HG02623 (cell line): ENCODE measurements at regions not wholly inside any gene's neighbourhood (a gene's known extent, or its start where the extent isn't known, plus 50 kb on each side); places are given as distances from the start of the nearest gene placed in this dataset.
"Not testable (repeated sequence)": the region's sequence is repeated elsewhere in the genome, so short reads cannot be mapped to it uniquely, and the experiment has no call there.

Source experiments
- ATAC-seq: cut with Tn5 transposase; IDR thresholded peaks from one replicate; pipeline ENCODE4 v1.9.1; 2021; ENCODE audit warnings: moderate library complexity; ENCODE audit not compliant: unreplicated experiment

DNA sequence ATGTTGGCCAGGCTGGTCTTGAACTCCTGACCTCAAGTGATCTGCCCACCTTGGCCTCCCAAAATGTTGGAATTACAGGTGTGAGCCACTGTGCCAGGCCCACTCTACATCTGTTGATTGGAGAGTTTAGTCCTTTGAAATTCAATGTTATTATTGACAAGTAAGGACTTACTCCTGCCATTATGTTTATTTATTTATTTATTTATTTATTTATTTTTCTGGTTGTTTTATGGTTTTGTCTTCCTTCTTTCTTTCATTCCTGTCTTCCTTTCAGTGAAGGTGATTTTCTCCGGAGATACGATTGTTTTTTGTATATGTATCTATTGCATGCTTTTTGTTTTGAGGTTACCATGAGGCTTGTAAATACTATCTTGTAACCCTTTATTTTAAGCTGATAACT, 602.6 kb downstream of the EPM2A start:
- no peak for ATAC-seq

DNA sequence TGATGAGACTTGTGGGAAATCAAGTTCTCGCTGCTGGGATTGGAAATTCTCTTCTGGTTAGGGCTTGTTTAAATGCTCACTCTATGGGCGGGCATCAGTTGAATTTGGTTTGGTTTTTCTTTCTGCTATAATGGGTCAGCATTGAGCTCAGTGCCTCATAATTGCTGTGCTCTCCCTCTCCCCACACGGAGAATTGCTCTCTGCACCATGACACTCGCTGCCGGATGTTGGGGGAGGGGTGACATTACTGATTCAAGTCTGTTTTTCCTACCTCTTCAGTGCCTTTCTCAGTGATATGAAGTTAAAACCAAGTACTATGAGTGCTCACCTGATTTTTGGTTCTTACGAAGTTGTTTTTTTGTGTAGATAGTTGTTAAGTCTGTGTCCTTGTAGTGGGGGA, 599.6 kb downstream of the EPM2A start:
- no peak for ATAC-seq

DNA sequence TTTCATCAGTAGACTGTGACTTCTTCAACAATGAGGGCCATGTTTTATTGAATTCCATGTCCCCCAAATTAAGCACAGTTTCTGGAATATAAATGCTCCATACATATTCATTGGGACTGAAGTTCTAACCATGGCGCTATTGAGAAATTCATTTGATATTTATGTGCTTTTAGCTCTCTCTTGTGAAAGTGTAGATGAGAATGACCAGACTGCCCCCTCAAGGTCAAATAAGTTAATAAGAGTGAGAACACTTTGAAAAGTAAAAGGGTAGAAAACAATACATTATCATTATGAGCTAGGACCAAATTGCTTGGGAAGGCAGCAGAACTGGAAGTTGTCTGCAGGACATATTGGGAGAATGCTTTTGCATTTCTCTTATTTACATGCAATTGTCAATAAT, 597.9 kb downstream of the EPM2A start:
- no peak for ATAC-seq

DNA sequence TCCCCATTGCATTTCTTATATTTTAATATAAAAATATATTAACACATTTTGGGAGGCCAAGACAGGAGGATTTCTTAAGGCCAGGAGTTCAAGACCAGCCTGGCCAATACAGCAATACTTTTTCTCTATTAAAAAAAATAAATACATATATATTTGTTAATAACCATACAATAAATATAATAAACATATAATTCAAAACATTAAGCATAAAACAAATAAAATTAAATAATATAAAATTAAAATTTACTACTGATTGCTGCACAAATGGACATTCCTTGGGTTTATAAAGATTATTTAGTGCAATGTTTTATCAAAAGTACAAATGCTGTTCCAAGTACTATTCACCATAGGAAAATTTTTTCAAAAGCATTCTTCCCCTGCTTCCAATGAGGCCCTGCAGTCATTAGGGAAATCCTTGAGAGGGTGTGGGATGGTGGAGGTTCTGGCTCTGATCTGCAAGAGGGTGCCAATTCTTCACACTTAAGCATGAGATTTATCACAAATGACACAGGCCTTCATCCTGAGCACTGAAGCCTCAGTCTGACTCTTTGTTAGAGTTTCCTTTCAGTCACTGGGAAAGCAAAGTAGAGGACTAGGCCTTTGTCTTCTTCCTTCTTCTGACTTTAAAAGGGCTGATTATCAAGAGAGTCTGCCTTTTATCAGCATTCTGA, 596.7 kb downstream of the EPM2A start:
- no peak for ATAC-seq

DNA sequence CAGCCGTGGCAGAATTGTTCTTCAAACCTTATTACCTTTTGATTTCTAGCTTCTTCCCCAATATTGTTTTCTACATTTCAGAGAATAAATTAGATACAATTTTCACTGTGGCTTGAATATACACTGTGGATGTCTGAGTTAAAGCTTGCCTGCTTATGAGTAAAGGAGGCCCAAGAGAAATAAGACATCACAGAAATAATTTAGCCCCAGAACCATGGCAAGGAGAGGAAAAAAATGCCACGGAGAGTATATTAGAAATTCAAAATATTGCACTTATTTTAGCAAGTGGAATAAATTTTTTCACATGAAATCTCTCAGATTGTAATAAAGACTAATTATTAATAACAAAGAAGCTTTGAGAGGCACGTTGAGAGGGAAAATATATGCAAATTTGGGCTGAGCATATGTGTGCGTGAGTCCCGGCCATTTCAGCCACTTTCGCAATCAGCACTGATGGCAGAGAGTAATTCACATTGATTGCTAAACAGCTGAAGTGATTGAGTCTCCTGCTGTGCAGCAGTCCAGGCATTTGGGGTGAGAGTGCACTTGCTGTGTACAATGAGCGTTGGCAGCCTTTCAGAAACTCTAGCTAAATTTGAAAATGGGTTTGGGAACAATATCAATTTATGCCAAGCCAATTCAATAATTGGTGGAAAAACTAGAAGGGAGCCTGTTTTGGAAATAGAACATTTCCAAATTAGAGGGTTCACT, 596.0 kb downstream of the EPM2A start:
- no peak for ATAC-seq

DNA sequence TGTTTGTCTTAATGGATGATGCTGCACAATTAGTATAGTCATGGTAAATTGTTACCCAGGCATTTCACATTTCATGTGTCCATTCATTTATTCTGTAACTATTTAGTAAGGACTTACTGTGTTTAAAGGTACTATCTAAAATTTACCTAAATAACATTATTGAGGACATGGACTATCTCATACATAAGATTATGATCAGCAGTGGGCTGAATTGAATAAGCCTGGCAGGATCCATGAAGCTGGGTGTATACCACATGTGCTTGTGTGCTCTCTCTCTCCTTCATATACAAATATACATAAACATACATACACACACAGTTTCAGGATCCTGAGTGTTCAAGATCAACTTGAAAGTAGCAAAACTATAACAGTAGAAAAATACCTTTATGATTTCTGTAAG, 595.4 kb downstream of the EPM2A start:
- no peak for ATAC-seq

DNA sequence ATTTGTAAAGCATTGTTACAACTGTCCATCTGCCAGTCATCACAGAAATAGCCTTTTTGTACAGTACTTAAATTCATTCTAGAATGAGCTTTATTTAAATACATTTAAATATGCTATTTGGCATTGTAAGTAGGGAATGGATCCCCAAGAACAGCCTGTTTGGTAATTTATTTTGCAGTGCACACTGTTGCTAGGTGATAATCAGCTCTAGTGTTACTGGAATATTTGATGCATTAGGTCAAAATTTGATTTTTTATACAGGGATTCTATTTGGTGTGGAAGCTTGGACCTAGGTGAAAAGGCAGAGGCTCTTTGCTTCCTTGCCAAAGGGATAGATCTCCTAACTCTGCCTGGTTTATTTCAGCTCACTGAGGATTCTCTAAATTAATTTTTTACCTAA, 593.7 kb downstream of the EPM2A start:
- ATAC-seq, result no peak

DNA sequence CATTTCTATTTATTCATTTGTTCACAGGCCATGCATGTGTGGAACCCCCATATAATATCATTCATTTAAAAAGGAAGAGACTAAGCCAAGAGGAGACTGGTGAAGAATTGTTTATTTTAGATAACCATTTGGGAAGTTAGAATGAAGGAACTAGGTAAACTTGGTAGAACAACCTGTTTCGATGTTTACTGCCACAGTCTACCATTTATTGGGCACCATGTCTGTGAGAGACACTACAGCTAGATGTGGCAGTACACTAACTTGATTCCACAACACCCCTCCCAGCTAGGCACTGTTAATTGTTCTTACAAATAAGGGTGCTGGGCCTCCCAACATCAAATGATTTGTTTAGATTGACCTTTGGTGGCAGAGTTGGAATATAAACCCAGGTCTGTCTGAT, 592.4 kb downstream of the EPM2A start:
- ATAC-seq, result no peak

DNA sequence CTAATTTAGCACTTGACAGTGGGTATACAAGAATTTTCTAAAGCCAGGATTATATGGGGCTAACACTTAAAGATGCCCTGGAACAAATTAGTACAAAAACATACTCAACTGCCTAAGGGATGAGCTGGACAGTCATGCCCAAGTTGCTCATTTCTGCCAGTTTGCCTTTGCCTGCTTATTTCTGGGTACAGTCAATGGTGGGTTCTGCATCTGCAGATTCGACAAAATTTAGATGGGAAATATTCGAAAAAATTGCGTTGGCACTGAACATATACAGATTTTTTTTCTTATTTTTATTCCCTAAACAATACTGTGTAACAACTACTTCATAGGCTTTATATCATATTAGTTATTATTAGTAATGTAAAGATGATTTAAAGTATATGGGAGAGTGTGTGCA, 591.9 kb downstream of the EPM2A start:
- ATAC-seq, result no peak

DNA sequence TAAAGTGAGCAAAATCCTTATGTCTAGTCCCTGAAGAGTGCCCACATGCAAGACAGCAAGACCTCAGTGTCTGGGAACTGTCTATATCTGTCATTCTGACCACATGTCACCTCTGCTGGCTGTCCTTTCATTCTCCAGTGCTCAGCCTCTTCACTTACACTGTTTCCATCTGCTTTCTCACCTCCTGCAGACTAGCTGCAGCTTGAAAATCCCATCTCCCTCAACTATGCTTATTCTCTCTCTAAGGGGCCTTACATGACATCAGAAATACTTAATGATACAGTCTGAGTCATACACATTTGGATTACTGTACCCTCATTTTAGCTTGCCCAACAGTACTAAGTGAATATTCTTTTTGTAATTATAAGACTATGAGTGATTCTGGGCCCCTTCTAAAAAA, 587.8 kb downstream of the EPM2A start:
- ATAC-seq, result no peak

DNA sequence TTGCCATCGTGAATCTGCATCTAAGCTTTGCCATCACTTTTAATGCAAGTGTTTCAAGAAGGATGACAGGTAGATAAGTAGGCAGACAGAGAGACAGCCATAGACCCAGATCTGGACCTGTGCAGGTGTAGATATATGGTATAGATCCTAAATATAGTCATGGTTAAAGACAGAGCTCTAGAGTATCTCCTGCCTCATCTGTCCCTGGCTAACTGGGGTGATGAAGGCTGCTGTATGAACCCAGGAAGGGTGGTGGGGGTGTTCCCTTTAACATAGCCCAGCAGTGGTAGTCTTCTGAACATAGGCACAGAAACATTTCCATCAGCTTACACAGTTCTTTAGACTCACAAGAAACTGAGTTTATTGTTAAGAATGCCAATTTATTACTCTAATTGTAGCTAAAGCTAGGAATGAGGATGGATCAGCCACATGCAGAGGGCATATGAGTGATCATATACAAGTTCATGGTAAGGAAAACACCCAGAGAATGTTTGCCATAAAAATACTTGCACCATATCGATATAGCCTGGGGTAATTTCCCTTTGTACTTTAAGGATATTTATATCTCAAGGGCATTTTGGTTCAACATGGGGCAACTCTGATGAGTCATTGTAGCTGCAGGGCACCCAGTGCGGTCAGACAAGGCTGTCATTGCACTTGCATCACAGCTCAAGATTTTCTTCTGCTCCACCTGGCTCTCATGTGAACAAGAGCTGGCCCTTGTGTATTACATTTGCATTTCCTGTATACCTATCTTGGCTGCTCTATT, 587.2 kb downstream of the EPM2A start:
- peak; percentile 46 for ATAC-seq

DNA sequence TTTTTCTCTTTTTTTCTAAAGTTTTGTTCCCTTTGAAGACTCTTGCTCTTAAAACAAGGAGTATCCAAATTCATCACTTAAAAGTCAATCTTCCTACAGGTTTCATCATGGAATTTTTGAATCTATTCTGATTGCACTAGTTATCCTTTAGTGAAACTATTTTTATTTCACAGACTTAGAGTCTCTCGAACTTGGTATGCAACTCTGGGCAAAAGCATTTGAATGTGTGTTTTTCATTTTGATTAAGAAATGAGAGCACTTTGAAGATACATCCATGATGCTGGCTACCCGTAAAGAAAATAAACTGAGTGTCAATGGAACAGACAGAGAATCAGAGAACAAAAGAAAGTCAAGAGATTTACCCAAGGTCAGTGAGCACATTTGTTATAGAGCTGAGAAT, 586.5 kb downstream of the EPM2A start:
- no peak for ATAC-seq

DNA sequence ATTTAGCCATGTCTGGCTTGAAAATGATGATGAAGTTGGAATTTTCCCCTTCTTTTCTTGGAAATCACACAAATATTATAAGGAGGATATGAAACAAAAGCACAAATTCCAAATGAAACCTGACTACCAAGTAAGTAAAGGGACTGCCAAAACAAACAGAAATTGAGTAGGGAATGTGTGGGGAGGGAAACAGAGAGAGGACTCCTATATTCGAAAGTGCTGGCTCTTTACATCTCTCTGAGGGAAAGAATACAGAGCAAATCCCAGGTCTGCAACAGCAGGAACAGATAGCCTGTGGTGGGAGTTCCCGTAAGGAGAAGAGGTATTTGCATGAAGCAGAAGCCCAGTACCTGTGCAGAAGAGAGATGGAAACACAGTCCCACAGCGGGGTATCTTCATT, 583.7 kb downstream of the EPM2A start:
- no peak for ATAC-seq

DNA sequence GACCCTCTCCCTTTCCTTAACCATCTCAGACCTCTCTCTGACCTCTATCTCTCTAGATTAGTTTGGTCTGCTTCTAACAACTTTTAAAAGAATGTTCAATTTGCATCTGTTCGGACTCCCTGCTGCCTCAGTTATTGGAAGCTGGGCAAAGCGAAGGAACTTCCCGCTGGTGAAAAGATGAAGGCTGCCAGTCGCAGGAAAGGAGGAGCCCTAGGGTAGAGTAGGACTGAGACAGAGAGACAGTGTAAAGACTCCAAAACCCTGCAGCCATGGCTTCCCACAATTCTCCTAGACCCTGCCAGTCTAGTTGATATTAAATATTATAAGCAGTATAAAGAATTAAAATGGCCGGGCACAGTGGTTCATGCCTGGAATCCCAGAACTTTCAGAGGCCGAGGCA, 581.8 kb downstream of the EPM2A start:
- no peak for ATAC-seq

DNA sequence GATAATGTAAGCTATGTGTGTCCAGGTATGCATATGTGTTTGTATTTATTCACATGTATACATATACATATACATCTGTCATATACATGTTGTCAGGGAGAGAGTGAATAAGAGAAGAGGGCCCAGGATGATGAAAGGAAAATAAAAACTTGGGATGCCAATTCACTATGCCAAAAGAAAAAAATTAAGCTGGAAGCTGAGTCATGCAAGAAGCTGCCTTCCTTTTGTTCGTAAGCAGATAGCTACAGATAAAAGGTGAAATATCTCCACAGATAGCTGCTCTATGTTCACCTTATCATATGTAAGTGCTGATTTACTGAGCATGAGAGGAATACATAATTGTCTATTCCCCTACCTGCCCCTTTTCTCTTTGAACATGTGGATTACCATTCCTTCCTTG, 579.9 kb downstream of the EPM2A start:
- no peak for ATAC-seq

DNA sequence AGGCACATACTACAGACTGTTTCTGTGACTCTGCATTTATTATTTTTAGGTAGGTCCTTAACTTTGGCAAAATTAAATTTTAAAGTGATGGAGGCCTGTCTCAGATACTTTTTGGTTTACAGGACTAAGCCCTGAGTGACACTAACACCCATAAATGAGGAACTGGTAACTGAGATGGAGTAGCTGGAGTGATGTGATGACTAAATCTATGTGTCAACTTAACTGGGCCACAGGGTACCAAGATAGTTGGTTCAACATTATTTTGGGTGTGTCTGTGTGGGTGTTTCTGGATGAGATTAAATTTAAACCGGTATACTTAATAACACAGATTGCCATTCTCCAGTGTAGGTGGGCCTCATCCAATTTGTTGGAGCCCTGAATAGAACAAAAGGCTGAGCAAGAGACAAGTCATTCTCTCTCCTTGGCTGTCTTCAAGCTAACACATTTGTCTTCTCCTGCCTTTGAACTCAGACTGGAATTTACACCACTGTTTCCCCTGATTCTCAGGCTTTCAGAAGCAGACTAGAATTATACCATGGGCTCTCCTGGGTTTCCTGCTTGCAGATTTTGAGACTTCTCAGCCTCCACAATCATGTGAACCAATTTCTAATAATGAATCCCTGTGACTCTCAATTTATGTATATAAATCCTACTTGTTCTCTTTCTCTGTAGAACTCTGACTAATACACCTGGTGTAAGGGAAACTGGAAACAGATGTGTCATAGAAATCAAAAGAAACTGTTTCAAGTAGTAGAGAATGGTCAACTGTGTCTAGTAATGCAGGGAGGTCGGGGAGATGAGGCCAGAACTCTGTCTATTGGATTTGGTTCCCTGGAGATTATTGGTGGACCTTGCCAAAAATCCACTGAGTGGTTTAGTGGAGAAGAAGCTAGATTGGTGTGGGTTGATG, 579.2 kb downstream of the EPM2A start:
- no peak for ATAC-seq

DNA sequence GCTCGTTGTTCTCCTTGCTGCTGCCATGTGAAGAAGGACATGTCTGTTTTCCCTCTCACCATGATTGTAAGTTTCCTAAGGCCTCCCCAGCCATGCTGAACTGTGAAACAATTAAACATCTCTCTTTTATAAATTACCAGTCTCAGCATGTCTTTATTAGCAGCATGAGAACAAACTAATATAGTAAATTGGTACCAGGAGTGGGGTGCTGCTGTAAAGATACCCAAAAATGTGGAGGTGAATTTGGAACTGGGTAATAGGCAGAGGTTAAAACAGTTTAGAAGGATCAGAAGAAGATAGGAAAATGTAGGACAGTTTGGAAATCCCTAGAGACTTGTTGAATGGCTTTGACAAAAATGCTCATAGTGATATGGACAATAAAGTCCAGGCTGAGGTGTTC, 576.7 kb downstream of the EPM2A start:
- ATAC-seq, result not testable (repeated sequence)

DNA sequence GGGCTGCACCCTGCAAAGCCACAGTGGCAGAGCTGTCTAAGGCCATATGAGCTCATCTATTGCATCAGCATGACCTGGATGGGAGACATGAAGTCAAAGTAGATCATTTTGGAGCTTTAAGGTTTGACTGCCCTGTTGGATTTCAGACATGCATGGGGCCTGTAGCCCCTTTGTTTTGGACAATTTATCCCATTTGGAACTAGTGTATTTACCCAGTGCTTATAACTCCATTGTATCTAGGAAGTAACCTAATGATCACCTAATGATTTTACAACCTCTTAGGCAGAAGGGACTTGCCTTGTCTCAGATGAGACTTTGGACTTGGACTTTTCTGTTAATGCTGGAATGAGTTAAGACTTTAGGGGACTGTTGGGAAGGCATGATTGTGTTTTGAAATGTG, 575.4 kb downstream of the EPM2A start:
- no peak for ATAC-seq

DNA sequence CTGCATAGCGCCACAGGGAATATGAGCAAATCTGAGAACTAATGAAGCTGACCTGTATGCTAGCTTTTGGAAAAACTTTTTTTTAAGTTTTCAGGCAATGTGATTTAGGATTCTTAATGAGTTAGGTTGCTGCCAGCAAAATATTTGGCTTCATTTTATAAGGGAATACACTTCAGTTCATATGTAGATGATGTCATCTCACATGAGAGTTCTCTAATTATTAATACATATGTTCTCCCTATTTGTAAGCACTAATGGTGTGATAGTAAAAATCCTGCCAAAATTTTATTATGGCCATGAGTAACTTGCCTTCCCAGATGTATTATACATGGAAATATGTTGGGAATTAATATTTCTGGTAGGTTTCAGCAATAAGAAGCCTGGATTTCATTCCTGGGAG, 573.8 kb downstream of the EPM2A start:
- no peak for ATAC-seq

DNA sequence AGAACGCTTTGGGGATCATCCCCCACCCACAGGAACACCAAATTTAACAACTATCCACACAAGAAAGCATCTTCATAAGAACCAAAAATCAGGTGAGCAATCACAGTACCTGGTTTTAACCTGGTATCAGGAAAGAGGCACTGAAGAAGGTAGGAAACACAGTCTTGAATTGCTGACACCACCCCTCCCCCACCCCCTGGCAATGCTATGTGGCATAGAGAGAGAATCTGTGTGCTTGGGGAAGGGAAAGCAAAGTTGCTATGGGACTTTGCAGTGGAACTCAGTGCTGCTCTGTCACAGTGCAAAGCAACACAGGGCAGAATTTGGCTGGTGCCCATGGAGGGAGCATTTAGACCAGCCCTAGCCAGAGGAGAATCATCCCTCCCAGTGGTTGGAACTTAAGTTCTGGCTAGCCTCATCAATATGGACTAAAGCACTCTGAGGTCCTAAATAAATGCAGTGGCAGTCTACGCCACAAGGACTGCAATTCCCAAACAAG, 565.5 kb downstream of the EPM2A start:
- no peak for ATAC-seq

DNA sequence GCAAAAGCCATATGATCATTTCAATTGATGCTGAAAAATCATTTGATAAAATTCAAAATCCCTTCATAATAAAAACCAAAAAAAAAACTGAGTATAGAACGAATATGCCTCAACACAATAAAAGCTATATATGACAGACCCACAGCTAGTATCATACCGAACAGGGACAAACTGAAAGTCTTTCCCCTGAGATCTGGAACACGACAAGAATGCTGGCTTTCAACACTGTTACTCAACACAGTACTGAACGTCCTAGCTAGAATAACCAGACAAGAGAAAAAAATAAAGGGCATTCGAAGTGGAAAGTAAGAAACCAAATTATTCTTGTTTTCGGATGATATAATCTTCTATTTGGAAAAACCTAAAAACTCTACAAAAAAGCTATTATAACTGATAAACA, 559.9 kb downstream of the EPM2A start:
- ATAC-seq, result no peak
